ENCODE measurements at regions not wholly inside any gene's neighbourhood (a gene's known extent, or its start where the extent isn't known, plus 50 kb on each side); places are given as distances from the start of the nearest gene placed in this dataset.
A peak's percentile ranks its signal among the peaks of the same experiment; 100 is the strongest.

DNA sequence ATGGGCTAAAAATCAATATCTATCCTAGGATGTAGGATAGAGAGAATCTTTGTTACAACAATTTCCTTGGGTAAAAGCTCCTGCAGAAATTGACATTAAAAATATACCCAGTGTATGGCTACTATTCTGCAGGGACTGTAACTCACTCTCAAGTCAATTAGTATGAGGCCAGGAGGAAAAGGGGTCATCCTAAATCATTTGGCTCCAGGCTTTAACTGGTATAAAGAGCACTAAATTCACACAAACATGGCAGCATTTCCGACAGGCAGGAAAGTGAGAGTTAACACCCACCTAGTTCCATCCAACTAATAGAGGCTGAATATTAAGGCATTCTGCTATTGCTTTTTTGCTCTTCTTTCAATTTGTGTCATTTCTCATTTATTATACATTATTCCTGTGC is 218.6 kb upstream of the C1orf87 start:
- DNase-seq (ENCODE audit: low spot score): no peak
- TF ChIP-seq, protein P1, sequence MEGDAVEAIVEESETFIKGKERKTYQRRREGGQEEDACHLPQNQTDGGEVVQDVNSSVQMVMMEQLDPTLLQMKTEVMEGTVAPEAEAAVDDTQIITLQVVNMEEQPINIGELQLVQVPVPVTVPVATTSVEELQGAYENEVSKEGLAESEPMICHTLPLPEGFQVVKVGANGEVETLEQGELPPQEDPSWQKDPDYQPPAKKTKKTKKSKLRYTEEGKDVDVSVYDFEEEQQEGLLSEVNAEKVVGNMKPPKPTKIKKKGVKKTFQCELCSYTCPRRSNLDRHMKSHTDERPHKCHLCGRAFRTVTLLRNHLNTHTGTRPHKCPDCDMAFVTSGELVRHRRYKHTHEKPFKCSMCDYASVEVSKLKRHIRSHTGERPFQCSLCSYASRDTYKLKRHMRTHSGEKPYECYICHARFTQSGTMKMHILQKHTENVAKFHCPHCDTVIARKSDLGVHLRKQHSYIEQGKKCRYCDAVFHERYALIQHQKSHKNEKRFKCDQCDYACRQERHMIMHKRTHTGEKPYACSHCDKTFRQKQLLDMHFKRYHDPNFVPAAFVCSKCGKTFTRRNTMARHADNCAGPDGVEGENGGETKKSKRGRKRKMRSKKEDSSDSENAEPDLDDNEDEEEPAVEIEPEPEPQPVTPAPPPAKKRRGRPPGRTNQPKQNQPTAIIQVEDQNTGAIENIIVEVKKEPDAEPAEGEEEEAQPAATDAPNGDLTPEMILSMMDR (IDR thresholded peaks at IDR 0.05; ENCODE audit: extremely low read depth, missing control alignments): no peak

DNA sequence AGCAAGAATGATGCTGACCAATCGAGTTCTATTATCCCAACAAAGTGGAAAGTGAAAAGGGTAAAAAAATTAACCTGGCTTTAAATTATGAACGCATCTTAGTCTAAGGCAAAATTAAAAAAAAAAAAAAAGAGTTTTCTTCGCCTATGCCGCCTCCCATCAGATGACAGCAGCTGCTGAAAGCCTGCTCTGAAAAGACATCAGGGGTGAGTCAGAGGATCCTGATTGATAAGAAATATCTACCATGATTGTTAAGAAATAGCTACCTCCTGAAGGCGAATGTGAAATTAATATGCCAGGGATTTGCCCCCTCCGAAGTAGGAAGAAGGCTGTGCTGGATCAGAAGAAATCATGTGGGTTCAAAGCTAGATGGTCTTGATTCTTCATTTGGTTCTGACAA is 216.8 kb upstream of the C1orf87 start:
- DNase-seq (ENCODE audit: low spot score): no peak
- TF ChIP-seq, protein P1 (IDR thresholded peaks at IDR 0.05; ENCODE audit: extremely low read depth, missing control alignments): no peak

DNA sequence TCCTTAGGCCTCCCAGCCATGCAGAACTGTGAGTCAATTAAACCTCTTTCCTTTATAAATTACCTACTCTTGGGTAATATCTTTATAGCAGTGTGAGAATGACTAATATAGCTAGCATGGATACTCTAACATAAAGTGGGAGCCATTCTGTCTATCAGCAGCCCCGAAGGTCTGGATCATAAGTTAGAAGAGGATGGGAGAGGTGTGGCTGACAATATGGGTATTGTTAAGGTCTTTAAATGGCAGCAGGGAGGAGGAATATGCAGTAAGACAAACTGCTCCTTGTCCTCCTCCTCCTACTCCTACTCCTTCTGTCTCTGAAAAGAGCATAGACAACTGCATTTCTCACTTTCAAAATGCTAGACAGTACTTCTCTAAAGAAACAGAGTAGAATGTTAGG is 214.0 kb upstream of the C1orf87 start:
- TF ChIP-seq, protein P1 (IDR thresholded peaks at IDR 0.05; ENCODE audit: extremely low read depth, missing control alignments): no peak
- DNase-seq (ENCODE audit: low spot score): no peak

DNA sequence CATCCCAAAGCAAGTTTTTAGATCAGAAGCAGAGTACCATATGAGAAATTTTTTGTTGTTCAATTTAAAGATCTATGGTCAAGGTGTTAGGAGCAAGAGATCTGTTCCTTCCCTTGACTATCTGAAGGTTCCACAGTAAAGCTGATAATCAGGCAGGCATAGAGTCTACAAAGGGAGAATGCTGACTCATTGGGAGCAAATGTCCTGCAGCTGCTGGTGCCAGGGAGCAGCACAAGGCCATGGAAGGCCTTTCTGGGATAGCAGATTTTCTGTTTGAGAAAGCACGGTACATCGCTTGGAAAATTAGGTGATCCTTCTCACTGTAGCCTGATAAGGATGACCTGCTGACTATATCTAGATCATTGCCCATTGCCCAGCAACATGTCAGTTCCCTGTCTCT is 210.1 kb upstream of the C1orf87 start:
- TF ChIP-seq, protein P1 (IDR thresholded peaks at IDR 0.05; ENCODE audit: extremely low read depth, missing control alignments): no peak
- no peak for DNase-seq (ENCODE audit: low spot score)

DNA sequence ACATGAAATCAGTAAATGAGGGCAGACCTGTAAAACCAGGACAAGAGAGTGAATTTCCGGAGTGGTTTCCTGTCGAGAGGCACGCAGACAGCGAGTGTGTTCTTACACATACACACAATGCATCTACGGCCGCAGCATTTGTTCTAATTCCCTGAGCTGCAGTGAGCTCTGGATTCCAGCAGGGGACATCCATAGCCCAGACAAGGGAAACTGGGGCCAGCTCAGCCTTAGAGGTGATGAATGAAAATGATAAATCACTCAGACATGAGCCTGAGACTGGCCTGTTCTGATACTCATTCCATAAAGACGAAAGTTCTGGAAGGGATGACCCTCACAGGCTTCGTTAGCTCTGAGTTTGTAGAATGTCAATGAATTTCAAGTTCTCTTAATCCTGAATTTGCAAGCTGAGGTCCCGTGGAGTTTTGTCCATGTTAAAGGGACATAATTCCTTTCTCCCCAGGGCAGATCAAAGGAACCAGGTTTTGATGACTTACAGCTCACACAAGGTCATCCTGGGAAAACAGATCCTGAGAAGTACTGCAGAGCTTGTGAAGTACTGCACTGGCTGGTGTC is 207.9 kb upstream of the C1orf87 start:
- DNase-seq (ENCODE audit: low spot score): peak; percentile 53
- TF ChIP-seq, protein P1 (IDR thresholded peaks at IDR 0.05; ENCODE audit: extremely low read depth, missing control alignments): peak; percentile 57

DNA sequence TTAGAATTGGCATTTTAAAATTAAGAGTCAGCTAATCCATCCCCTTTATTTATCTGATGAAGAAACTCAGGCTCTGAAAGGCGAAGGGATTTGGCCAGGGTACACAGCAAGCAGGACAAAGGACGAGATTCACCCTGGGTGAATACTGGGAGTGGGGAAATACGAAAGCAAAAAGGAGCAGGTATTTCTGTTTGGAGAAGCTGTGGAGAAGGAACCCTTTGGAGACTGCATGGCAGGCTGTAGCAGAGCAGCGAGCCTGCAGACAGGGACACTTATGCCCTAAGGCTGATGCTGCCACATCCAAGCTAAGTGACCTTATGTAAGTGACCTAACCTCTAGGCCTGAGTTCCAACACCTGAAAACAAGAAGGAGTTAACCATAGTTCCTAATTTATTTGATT is 207.2 kb upstream of the C1orf87 start:
- no peak for DNase-seq (ENCODE audit: low spot score)
- TF ChIP-seq, protein P1 (IDR thresholded peaks at IDR 0.05; ENCODE audit: extremely low read depth, missing control alignments): no peak

DNA sequence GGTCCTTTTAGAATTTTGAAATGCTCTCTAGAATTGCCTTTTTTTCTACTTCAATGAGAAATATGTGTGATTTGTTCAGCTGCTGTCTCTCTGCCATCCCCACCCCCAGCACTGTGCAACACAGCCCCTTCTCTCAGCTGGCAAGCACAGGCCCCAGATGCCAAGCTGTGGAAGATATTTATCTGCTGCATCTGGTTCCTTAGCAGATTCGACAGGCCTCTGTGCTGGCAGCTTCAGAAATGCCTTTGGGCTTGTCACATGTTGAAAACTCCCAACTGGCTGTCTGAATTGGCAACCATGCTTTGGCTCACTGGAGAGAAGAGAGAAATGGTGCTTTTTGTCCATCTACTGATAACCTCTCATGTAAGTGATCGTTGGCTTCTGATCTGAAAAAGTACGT is 206.7 kb upstream of the C1orf87 start:
- DNase-seq (ENCODE audit: low spot score): no peak
- TF ChIP-seq, protein P1 (IDR thresholded peaks at IDR 0.05; ENCODE audit: extremely low read depth, missing control alignments): no peak
